Mucosa of descending colon (tissue), 3 donors: ENCODE measurements at regions not wholly inside any gene's neighbourhood (a gene's known extent, or its start where the extent isn't known, plus 50 kb on each side); places are given as distances from the start of the nearest gene placed in this dataset.

Experiments used
- ATAC-seq: fragments of 200-7000 bp; cut with Tn5 transposase; one replicate; pipeline ENCODE4 v1.9.1; 2020; ENCODE audit warnings: mild to moderate bottlenecking, moderate library complexity
- DNase-seq, 3 donors: peaks; one replicate each; pipeline ENCODE4 v3.0.0-alpha.2; 2020
- H3K36me3 ChIP-seq: fragments of 200-600 bp; one replicate; pipeline ENCODE4 v1.8.0; 2021; ENCODE audit warnings: low read depth, mild to moderate bottlenecking
- H3K4me1 ChIP-seq: fragments of 200-600 bp; one replicate; pipeline ENCODE4 v1.8.0; 2021; ENCODE audit warnings: low read depth, mild to moderate bottlenecking
- H3K4me3 ChIP-seq: fragments of 200-600 bp; one replicate; pipeline ENCODE4 v1.8.0; 2021; ENCODE audit warnings: mild to moderate bottlenecking
- H3K9me3 ChIP-seq: fragments of 200-600 bp; one replicate; pipeline ENCODE4 v1.8.0; 2021; ENCODE audit warnings: mild to moderate bottlenecking
- intact Hi-C, 2 donors: fragments of 100-400 bp; cut with DNase I in 1 of 2; cut with micrococcal nuclease in 1 of 2; formaldehyde crosslinking; loops; one replicate each; pipeline versions ENCODE4 v1.11.0 to v1.11.1; 2022; cut with DNase I, micrococcal nuclease
- TF ChIP-seq, protein P1 (sequence below): fragments of 200-600 bp; IDR thresholded peaks from one replicate; pipeline ENCODE4 v1.8.0; 2022; ENCODE audit warnings: antibody characterized with exemption, mild to moderate bottlenecking
- donor health status: DM: no; HTN: no; CAD: no; lungs with moderate emphysema.
- donor health status: DM: no; HTN: no; CAD: no.
- donor health status: DM: no; HTN: yes; CAD: no.

DNA sequence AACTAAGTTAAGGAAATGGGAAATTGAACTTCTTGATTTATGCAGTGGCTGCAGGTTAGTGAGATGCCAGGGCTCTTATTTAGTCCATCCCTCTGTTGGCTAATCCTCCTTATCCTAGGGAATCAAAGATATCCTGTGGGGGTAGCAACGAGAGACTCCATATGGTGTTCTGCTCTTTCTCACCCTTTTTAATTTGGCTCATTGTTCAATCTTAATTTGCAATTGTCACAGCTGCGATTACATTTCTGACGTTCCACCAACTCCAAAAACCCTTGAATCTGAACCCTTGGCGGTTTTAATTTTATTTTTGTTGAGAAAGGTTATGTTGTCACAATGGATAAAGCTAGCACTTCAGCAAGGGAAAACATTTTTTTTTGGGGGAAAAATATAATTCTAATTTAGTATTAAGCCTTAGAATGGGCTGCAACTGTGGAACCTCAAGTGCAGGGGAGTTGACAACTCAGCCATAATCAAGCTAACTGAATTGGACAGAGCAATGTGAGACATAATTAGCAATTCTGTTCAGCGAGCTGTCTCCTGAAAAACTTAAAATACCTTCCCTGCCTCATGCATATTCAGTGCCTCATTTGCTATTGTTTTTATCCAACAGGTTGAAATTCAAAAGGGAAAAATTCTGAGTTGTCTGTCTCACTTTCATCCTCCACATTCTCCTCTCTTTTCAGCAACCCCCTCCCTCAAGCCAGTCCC lies 91.3 kb downstream of the MAT2B start:
- H3K36me3 ChIP-seq, result no peaks in the 10 kb centered on the region
- no peaks in the 10 kb centered on the region for H3K4me1 ChIP-seq
- intact Hi-C loops, result no loop called here
- ATAC-seq (no peak), DNase-seq (no peak)
- H3K9me3 ChIP-seq, result no peaks in the 10 kb centered on the region
- H3K4me3 ChIP-seq, result no peak overlapping the region
- TF ChIP-seq, protein P1, sequence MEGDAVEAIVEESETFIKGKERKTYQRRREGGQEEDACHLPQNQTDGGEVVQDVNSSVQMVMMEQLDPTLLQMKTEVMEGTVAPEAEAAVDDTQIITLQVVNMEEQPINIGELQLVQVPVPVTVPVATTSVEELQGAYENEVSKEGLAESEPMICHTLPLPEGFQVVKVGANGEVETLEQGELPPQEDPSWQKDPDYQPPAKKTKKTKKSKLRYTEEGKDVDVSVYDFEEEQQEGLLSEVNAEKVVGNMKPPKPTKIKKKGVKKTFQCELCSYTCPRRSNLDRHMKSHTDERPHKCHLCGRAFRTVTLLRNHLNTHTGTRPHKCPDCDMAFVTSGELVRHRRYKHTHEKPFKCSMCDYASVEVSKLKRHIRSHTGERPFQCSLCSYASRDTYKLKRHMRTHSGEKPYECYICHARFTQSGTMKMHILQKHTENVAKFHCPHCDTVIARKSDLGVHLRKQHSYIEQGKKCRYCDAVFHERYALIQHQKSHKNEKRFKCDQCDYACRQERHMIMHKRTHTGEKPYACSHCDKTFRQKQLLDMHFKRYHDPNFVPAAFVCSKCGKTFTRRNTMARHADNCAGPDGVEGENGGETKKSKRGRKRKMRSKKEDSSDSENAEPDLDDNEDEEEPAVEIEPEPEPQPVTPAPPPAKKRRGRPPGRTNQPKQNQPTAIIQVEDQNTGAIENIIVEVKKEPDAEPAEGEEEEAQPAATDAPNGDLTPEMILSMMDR, result no peak

DNA sequence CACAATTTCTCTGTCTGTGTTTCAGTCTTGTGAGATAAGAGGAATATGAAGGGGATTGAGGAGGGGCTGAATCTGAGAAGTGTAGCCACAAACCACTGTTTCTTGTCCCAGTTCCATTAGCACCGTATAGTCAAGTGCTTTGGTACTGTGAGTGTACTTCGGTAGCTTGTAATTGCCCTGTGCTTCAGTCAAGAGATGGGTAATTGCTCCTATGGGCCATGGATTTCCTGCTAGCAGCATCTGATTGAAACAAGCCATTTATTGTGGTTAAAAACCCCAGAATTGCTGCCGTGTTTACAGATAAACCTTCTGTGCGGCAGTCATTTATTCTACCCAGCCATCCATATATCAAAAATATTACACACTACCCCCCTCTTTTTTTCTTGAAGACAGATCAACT lies 98.6 kb downstream of the MAT2B start:
- TF ChIP-seq, protein P1, result no peak
- no peaks in the 10 kb centered on the region for H3K36me3 ChIP-seq
- no peak overlapping the region for H3K4me3 ChIP-seq
- no peaks in the 10 kb centered on the region for H3K9me3 ChIP-seq
- intact Hi-C loops, result no loop called here
- H3K4me1 ChIP-seq, result no peaks in the 10 kb centered on the region
- DNase-seq (no peak), ATAC-seq (no peak)

DNA sequence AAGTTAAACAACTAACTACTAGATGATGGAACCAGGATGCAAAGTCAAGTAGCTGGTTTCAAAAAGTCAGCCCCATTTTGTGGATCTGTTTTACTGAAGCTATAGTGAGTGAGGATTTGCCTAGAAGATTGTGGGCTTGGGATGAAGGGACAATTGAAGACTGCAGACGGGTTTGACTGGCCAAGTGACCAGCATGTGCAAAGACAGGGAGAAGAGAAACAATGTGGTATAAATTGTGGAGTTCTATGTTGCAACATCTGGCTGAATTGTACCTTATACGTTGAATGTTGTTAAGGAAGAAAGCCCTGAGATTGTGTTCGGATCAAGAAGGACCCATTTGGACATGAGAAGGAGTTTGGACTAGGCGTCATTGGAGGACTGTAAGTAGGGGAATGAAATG lies 101.8 kb downstream of the MAT2B start:
- TF ChIP-seq, protein P1, result no peak
- DNase-seq (no peak), ATAC-seq (no peak)
- H3K4me1 ChIP-seq, result no peaks in the 10 kb centered on the region
- no peaks in the 10 kb centered on the region for H3K9me3 ChIP-seq
- intact Hi-C loops, result no loop called here
- no peak overlapping the region for H3K4me3 ChIP-seq
- no peaks in the 10 kb centered on the region for H3K36me3 ChIP-seq

DNA sequence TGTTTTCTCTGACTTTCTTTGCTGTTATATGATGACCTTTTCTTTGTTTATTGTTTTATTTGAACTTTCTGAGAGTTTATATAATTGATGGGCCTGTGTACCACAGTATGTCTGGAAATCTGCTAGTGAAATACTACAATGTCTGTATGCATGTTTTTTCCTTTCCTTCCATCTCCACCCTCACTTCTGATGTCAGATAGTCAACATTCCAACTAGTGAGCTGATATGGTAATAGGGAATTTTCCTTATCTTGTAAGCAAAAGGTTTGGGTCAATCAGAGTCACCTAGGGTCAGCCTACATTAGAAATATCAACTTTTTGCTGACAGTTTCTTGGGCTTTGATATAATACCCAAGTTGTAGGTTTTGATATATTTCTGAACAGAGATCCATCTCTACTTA lies 103.2 kb downstream of the MAT2B start:
- ATAC-seq (no peak), DNase-seq (no peak)
- intact Hi-C loops, result no loop called here
- TF ChIP-seq, protein P1, result no peak
- Histone ChIP-seq H3K4me3 (no peak overlapping the region), H3K9me3 (no peaks in the 10 kb centered on the region), H3K36me3 (no peaks in the 10 kb centered on the region), H3K4me1 (no peaks in the 10 kb centered on the region)

DNA sequence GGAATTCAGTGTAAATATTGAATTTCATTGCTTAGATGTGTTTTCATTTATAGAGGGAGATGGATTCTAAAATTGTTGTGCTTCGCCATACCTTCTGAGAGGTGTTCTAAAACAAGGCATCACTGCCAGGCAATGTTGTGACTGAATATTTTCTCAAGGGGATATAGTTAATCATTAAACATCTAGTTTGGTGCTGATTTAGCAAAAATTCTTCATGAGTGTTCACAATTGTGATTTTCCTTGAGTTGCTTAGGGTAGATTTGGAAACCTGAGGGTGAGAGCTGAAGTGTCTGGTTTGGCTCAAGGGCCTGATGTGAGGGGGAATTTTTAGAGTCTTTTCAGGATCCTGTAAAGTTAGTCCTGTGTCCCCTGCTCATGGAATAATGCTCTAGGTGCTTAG lies 104.5 kb downstream of the MAT2B start:
- Histone ChIP-seq H3K4me1 (no peaks in the 10 kb centered on the region), H3K4me3 (no peak overlapping the region), H3K36me3 (no peaks in the 10 kb centered on the region), H3K9me3 (no peaks in the 10 kb centered on the region)
- TF ChIP-seq, protein P1, result no peak
- ATAC-seq (no peak), DNase-seq (no peak)
- intact Hi-C loops, result no loop called here
